ENCODE measurements at regions not wholly inside any gene's neighbourhood (a gene's known extent, or its start where the extent isn't known, plus 50 kb on each side); places are given as distances from the start of the nearest gene placed in this dataset.

GRCh38 chr9:82565188-82565969 lies 497.6 kb downstream of the RASEF start:
- peaks cover 19% of the 10 kb centered on the region for H3K4me1 ChIP-seq (ENCODE audit: insufficient read depth, low read length, poor library complexity, severe bottlenecking)
- TF ChIP-seq CTCF (conservative IDR thresholded peaks at IDR 0.05; ENCODE audit: low read length) (no peak), EZH2phosphoT487 (IDR thresholded peaks at IDR 0.05; ENCODE audit: borderline replicate concordance) (no peak)
- H2AFZ ChIP-seq (ENCODE audit: low read length), result no peak overlapping the region
- H3K9me3 ChIP-seq (ENCODE audit: insufficient read depth, low read depth, low read length), result peaks cover 5% of the 10 kb centered on the region; the same call in 1 of the 2 replicates
- H4K20me1 ChIP-seq (ENCODE audit: insufficient read depth, low read length, poor library complexity, severe bottlenecking), result no peaks in the 10 kb centered on the region
- no peaks in the 10 kb centered on the region for H3K27me3 ChIP-seq (ENCODE audit: insufficient read depth, low read length, poor library complexity, severe bottlenecking)
- no peaks in the 10 kb centered on the region for H3K79me2 ChIP-seq (ENCODE audit: insufficient read depth, low read length)
- H3K4me2 ChIP-seq (ENCODE audit: low read depth, low read length, poor library complexity, severe bottlenecking), result no peak overlapping the region
- no peaks in the 10 kb centered on the region for H3K9me2 ChIP-seq (replicated peaks; ENCODE audit: low read depth, low read length)
- no peak overlapping the region for H3K4me3 ChIP-seq (ENCODE audit: low read length, poor library complexity, severe bottlenecking)
- no peaks in the 10 kb centered on the region for H3K36me3 ChIP-seq (ENCODE audit: insufficient read depth, low read length)
- H3F3A ChIP-seq (ENCODE audit: low read depth), result peaks cover 3% of the 10 kb centered on the region; the same call in 1 of the 2 replicates
- H3K9ac ChIP-seq (ENCODE audit: low read depth, low read length, poor library complexity, severe bottlenecking), result no peak overlapping the region

- no peaks in the 10 kb centered on the region for H3K9me2 ChIP-seq (replicated peaks; ENCODE audit: low read depth, low read length)
- no peaks in the 10 kb centered on the region for H4K20me1 ChIP-seq (ENCODE audit: insufficient read depth, low read length, poor library complexity, severe bottlenecking)
- TF ChIP-seq EZH2phosphoT487 (IDR thresholded peaks at IDR 0.05; ENCODE audit: borderline replicate concordance), result no peak
- TF ChIP-seq CTCF (conservative IDR thresholded peaks at IDR 0.05; ENCODE audit: low read length), result no peak
- peaks cover 5% of the 10 kb centered on the region for H3K4me1 ChIP-seq (ENCODE audit: insufficient read depth, low read length, poor library complexity, severe bottlenecking)
- H3K4me2 ChIP-seq (ENCODE audit: low read depth, low read length, poor library complexity, severe bottlenecking), result no peak overlapping the region
- H3F3A ChIP-seq (ENCODE audit: low read depth), result no peaks in the 10 kb centered on the region
- no peak overlapping the region for H2AFZ ChIP-seq (ENCODE audit: low read length)
- no peak overlapping the region for H3K4me3 ChIP-seq (ENCODE audit: low read length, poor library complexity, severe bottlenecking)
- H3K27me3 ChIP-seq (ENCODE audit: insufficient read depth, low read length, poor library complexity, severe bottlenecking), result no peaks in the 10 kb centered on the region
- H3K36me3 ChIP-seq (ENCODE audit: insufficient read depth, low read length), result no peaks in the 10 kb centered on the region
- peaks cover 7% of the 10 kb centered on the region; the same call in 1 of the 2 replicates for H3K9me3 ChIP-seq (ENCODE audit: insufficient read depth, low read depth, low read length)
- no peaks in the 10 kb centered on the region for H3K79me2 ChIP-seq (ENCODE audit: insufficient read depth, low read length)
- no peak overlapping the region for H3K9ac ChIP-seq (ENCODE audit: low read depth, low read length, poor library complexity, severe bottlenecking)
These were observed 495.0 kb downstream of the RASEF start for GRCh38 chr9:82567953-82568352.

GRCh38 chr9:82570226-82570625 lies 492.7 kb downstream of the RASEF start:
- H3K9me3 ChIP-seq (ENCODE audit: insufficient read depth, low read depth, low read length), result peaks cover 14% of the 10 kb centered on the region; the same call in 1 of the 2 replicates
- TF ChIP-seq EZH2phosphoT487 (IDR thresholded peaks at IDR 0.05; ENCODE audit: borderline replicate concordance) (no peak), CTCF (conservative IDR thresholded peaks at IDR 0.05; ENCODE audit: low read length) (no peak)
- H3K27me3 ChIP-seq (ENCODE audit: insufficient read depth, low read length, poor library complexity, severe bottlenecking), result no peaks in the 10 kb centered on the region
- H3K4me2 ChIP-seq (ENCODE audit: low read depth, low read length, poor library complexity, severe bottlenecking), result no peak overlapping the region
- H3K4me1 ChIP-seq (ENCODE audit: insufficient read depth, low read length, poor library complexity, severe bottlenecking), result no peaks in the 10 kb centered on the region
- H3K79me2 ChIP-seq (ENCODE audit: insufficient read depth, low read length), result no peaks in the 10 kb centered on the region
- no peaks in the 10 kb centered on the region for H3K36me3 ChIP-seq (ENCODE audit: insufficient read depth, low read length)
- H3K9me2 ChIP-seq (replicated peaks; ENCODE audit: low read depth, low read length), result no peaks in the 10 kb centered on the region
- H3F3A ChIP-seq (ENCODE audit: low read depth), result no peaks in the 10 kb centered on the region
- H2AFZ ChIP-seq (ENCODE audit: low read length), result no peak overlapping the region
- no peaks in the 10 kb centered on the region for H4K20me1 ChIP-seq (ENCODE audit: insufficient read depth, low read length, poor library complexity, severe bottlenecking)
- no peak overlapping the region for H3K4me3 ChIP-seq (ENCODE audit: low read length, poor library complexity, severe bottlenecking)
- no peak overlapping the region for H3K9ac ChIP-seq (ENCODE audit: low read depth, low read length, poor library complexity, severe bottlenecking)

All from Loucy (cell line).